H7 (cell line): ENCODE measurements at regions not wholly inside any gene's neighbourhood (a gene's known extent, or its start where the extent isn't known, plus 50 kb on each side); places are given as distances from the start of the nearest gene placed in this dataset.
A peak's percentile ranks its signal among the peaks of the same experiment; 100 is the strongest.

Source experiments
- DNase-seq: peaks from one replicate; pipeline ENCODE4 v3.0.0; 2012
- H3K27me3 ChIP-seq: 2 replicates; pipeline ENCODE4 v1.6.0; 2011; ENCODE audit warnings: mild to moderate bottlenecking, low read length; ENCODE audit not compliant: control insufficient read depth, insufficient read depth
- H3K36me3 ChIP-seq: replicated peaks from 2 replicates; pipeline ENCODE4 v1.5.1; 2011; ENCODE audit warnings: low read length; ENCODE audit not compliant: control insufficient read depth, insufficient read depth
- H3K4me3 ChIP-seq: 2 replicates; pipeline ENCODE4 v1.5.1; 2011; ENCODE audit warnings: low read depth, mild to moderate bottlenecking, control low read depth, low read length, moderate library complexity; ENCODE audit not compliant: insufficient read depth

GRCh38 chr15:31852933-31853799, 177.1 kb upstream of the CHRNA7 start:
- DNase-seq, result no peak
- H3K27me3 ChIP-seq, result no peaks in the 10 kb centered on the region
- H3K4me3 ChIP-seq, result no peak overlapping the region
- H3K36me3 ChIP-seq, result no peaks in the 10 kb centered on the region

- Histone ChIP-seq H3K27me3 (no peaks in the 10 kb centered on the region), H3K36me3 (no peaks in the 10 kb centered on the region), H3K4me3 (no peak overlapping the region)
- DNase-seq, result no peak
Observed at GRCh38 chr15:31856581-31856980, 173.7 kb upstream of the CHRNA7 start.

- H3K36me3 ChIP-seq, result no peaks in the 10 kb centered on the region
- peak; percentile 60 for DNase-seq
- no peak overlapping the region for H3K4me3 ChIP-seq
- H3K27me3 ChIP-seq, result no peaks in the 10 kb centered on the region
Observed at GRCh38 chr15:31857194-31857593, 173.1 kb upstream of the CHRNA7 start.

- no peaks in the 10 kb centered on the region for H3K27me3 ChIP-seq
- no peaks in the 10 kb centered on the region for H3K36me3 ChIP-seq
- no peak overlapping the region for H3K4me3 ChIP-seq
- no peak for DNase-seq
Observed at GRCh38 chr15:31858026-31858425, 172.3 kb upstream of the CHRNA7 start.

- Histone ChIP-seq H3K36me3 (no peaks in the 10 kb centered on the region), H3K4me3 (no peak overlapping the region), H3K27me3 (peaks cover 13% of the 10 kb centered on the region)
- no peak for DNase-seq
Observed at GRCh38 chr15:31866248-31866647, 164.1 kb upstream of the CHRNA7 start.

- peak; percentile 85 for DNase-seq
- Histone ChIP-seq H3K4me3 (no peak overlapping the region), H3K27me3 (peaks cover 13% of the 10 kb centered on the region), H3K36me3 (no peaks in the 10 kb centered on the region)
Observed at GRCh38 chr15:31867536-31868442, 162.5 kb upstream of the CHRNA7 start.

- H3K27me3 ChIP-seq, result peaks cover 13% of the 10 kb centered on the region
- peak overlapping the region; percentile 56 for H3K4me3 ChIP-seq
- H3K36me3 ChIP-seq, result no peaks in the 10 kb centered on the region
- peak; percentile 68 for DNase-seq
Observed at GRCh38 chr15:31869686-31870307, 160.5 kb upstream of the CHRNA7 start.

GRCh38 chr15:31870328-31871165, 159.8 kb upstream of the CHRNA7 start, which contains the start of gene OTUD7A:
TSS of gene OTUD7A (minus strand) at chr15:31870673.
- peaks cover 13% of the 10 kb centered on the region for H3K27me3 ChIP-seq

GRCh38 chr15:31871166-31871886, 159.0 kb upstream of the CHRNA7 start:
- H3K36me3 ChIP-seq, result no peaks in the 10 kb centered on the region
- H3K4me3 ChIP-seq, result peak overlapping the region; percentile 54
- no peak for DNase-seq
- H3K27me3 ChIP-seq, result peaks cover 13% of the 10 kb centered on the region

More at GRCh38 chr15:31870328-31871165, 159.8 kb upstream of the CHRNA7 start, which contains the start of gene OTUD7A:
- Histone ChIP-seq H3K4me3 (peak within 1 kb of the TSS; percentile 56), H3K36me3 (no peaks in the 10 kb centered on the region)
- peak; percentile 96 for DNase-seq

- peaks cover 13% of the 10 kb centered on the region for H3K27me3 ChIP-seq
- no peak overlapping the region for H3K4me3 ChIP-seq
- no peak for DNase-seq
- no peaks in the 10 kb centered on the region for H3K36me3 ChIP-seq
Observed at GRCh38 chr15:31871887-31872281, 158.4 kb upstream of the CHRNA7 start.

GRCh38 chr15:31887246-31887645, 143.1 kb upstream of the CHRNA7 start:
- no peak overlapping the region for H3K4me3 ChIP-seq
- no peaks in the 10 kb centered on the region for H3K27me3 ChIP-seq
- DNase-seq, result peak; percentile 41
- no peaks in the 10 kb centered on the region for H3K36me3 ChIP-seq

- Histone ChIP-seq H3K4me3 (no peak overlapping the region), H3K27me3 (no peaks in the 10 kb centered on the region), H3K36me3 (no peaks in the 10 kb centered on the region)
- no peak for DNase-seq
Observed at GRCh38 chr15:31892513-31892912, 137.8 kb upstream of the CHRNA7 start.

- H3K27me3 ChIP-seq, result no peaks in the 10 kb centered on the region
- H3K36me3 ChIP-seq, result no peaks in the 10 kb centered on the region
- DNase-seq, result no peak
- no peak overlapping the region for H3K4me3 ChIP-seq
Observed at GRCh38 chr15:31893780-31894179, 136.5 kb upstream of the CHRNA7 start.
